Prostate gland (tissue), 2 donors: ENCODE measurements at regions not wholly inside any gene's neighbourhood (a gene's known extent, or its start where the extent isn't known, plus 50 kb on each side); places are given as distances from the start of the nearest gene placed in this dataset.

Source experiments
- CTCF ChIP-seq, 4 experiments: fragments of 200-600 bp in 2 of 4; fragments of 450-650 bp in 2 of 4; sonication (generic) in 2 of 4; IDR thresholded peaks; 1 replicate in 3 of 4; 2 replicates in 1 of 4; pipeline ENCODE4 v1.5.1; 2016 to 2019; ENCODE audit warnings: antibody characterized with exemption in 4 of 4, mild to moderate bottlenecking in 2 of 4, moderate library complexity in 2 of 4
- POLR2AphosphoS5 ChIP-seq: sonication (generic); formaldehyde crosslinking; IDR thresholded peaks from one replicate; pipeline ENCODE4 v1.6.1; 2017; ENCODE audit warnings: antibody characterized with exemption

DNA sequence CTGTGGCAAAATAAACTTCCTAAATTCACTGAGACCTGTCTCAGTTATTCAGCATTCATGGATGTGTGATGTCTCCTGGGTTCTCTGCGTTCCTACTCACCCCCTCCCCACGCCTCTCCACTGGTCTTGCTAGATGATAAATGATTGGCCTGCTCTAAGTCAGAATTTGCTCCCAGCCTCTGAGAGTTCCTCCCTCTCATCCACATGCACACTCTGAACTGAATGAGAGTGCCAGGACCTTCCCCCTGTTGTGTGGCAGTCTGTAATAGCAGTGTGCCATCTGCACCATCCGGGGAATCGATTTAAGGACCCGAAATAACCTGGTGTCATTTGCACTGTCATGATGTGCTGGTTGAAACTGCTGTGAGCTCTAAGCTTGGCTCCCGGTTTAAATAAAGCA, 135.8 kb upstream of the AFDN start:
- TF ChIP-seq CTCF (IDR thresholded peaks at IDR 0.05): no peak
- TF ChIP-seq POLR2AphosphoS5: no peak
